HCT116 (cell line): ENCODE measurements at regions not wholly inside any gene's neighbourhood (a gene's known extent, or its start where the extent isn't known, plus 50 kb on each side); places are given as distances from the start of the nearest gene placed in this dataset.

Source experiments
- CBX3 ChIP-seq: IDR thresholded peaks from 2 replicates; pipeline ENCODE4 v1.6.1; 2012; ENCODE audit warnings: low read depth
- EZH2phosphoT487 ChIP-seq: fragments of 200-600 bp; IDR thresholded peaks from 2 replicates; pipeline ENCODE4 v1.6.1; 2018; ENCODE audit warnings: antibody characterized with exemption, borderline replicate concordance
- POLR2A ChIP-seq: IDR thresholded peaks from 2 replicates; pipeline ENCODE4 v1.7.0; 2011; ENCODE audit warnings: borderline replicate concordance; ENCODE audit not compliant: insufficient read depth, insufficient read length; ENCODE audit errors: extremely low read depth
- POLR2AphosphoS5 ChIP-seq: IDR thresholded peaks from 2 replicates; pipeline ENCODE4 v1.6.1; 2011; ENCODE audit warnings: mild to moderate bottlenecking, low read depth, low read length, moderate library complexity
- RAD21 ChIP-seq: IDR thresholded peaks from 2 replicates; pipeline ENCODE4 v1.6.1; 2012; ENCODE audit warnings: low read depth, mild to moderate bottlenecking
- SIN3A ChIP-seq: IDR thresholded peaks from 2 replicates; pipeline ENCODE4 v1.6.1; 2012; ENCODE audit warnings: low read depth
- YY1 ChIP-seq: IDR thresholded peaks from 2 replicates; pipeline ENCODE4 v1.6.1; 2011; ENCODE audit warnings: low read length, low read depth, moderate library complexity, mild to moderate bottlenecking; ENCODE audit not compliant: insufficient replicate concordance; ENCODE audit errors: extremely low read depth
- TF ChIP-seq, protein P1 (sequence below), 3 experiments: fragments of 200-600 bp in 1 of 3; sonication (generic) in 1 of 3; IDR thresholded peaks in 2 of 3; conservative IDR thresholded peaks in 1 of 3; 2 replicates each; pipeline ENCODE4 v1.5.1; 2012 to 2017; ENCODE audit warnings: low read depth in 2 of 3, low read length in 2 of 3, antibody characterized with exemption in 1 of 3, borderline replicate concordance in 1 of 3, control low read depth in 1 of 3, mild to moderate bottlenecking in 1 of 3, mixed read lengths in 1 of 3, mixed run types in 1 of 3, moderate library complexity in 1 of 3; ENCODE audit not compliant: insufficient read depth in 1 of 3
- TF ChIP-seq, protein P2 (sequence below): IDR thresholded peaks from 2 replicates; pipeline ENCODE4 v1.6.1; 2012; ENCODE audit warnings: low read depth

DNA sequence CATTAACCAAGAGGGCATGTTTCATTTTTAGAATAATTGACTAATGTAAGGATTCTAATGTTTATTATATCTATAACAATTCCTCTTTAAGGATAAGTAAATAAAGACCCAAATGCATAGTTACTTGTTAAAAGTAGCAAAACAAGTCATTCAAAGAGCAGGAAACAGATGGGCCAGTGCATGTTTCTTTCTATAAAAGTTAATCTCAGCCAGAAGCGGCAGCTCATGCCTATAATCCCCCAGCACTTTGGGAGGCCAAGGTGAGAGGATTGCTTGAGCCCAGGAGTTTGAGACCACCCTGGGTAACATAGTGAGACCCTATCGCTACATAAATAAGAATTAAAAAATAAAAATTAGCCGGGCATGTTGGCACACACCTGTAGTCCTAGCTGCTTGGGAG is 391.0 kb upstream of the RGS6 start:
- TF ChIP-seq EZH2phosphoT487 = no peak
- TF ChIP-seq, protein P1, sequence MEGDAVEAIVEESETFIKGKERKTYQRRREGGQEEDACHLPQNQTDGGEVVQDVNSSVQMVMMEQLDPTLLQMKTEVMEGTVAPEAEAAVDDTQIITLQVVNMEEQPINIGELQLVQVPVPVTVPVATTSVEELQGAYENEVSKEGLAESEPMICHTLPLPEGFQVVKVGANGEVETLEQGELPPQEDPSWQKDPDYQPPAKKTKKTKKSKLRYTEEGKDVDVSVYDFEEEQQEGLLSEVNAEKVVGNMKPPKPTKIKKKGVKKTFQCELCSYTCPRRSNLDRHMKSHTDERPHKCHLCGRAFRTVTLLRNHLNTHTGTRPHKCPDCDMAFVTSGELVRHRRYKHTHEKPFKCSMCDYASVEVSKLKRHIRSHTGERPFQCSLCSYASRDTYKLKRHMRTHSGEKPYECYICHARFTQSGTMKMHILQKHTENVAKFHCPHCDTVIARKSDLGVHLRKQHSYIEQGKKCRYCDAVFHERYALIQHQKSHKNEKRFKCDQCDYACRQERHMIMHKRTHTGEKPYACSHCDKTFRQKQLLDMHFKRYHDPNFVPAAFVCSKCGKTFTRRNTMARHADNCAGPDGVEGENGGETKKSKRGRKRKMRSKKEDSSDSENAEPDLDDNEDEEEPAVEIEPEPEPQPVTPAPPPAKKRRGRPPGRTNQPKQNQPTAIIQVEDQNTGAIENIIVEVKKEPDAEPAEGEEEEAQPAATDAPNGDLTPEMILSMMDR (IDR thresholded peaks at IDR 0.05 in 2 of 3, conservative IDR thresholded peaks at IDR 0.05 in 1 of 3; ENCODE audit: borderline replicate concordance in 1 of 3, insufficient read depth in 1 of 3, low read depth in 2 of 3, low read length in 2 of 3) = no peak
- no peak for TF ChIP-seq CBX3
- no peak for TF ChIP-seq SIN3A
- no peak for TF ChIP-seq RAD21
- TF ChIP-seq, protein P2, sequence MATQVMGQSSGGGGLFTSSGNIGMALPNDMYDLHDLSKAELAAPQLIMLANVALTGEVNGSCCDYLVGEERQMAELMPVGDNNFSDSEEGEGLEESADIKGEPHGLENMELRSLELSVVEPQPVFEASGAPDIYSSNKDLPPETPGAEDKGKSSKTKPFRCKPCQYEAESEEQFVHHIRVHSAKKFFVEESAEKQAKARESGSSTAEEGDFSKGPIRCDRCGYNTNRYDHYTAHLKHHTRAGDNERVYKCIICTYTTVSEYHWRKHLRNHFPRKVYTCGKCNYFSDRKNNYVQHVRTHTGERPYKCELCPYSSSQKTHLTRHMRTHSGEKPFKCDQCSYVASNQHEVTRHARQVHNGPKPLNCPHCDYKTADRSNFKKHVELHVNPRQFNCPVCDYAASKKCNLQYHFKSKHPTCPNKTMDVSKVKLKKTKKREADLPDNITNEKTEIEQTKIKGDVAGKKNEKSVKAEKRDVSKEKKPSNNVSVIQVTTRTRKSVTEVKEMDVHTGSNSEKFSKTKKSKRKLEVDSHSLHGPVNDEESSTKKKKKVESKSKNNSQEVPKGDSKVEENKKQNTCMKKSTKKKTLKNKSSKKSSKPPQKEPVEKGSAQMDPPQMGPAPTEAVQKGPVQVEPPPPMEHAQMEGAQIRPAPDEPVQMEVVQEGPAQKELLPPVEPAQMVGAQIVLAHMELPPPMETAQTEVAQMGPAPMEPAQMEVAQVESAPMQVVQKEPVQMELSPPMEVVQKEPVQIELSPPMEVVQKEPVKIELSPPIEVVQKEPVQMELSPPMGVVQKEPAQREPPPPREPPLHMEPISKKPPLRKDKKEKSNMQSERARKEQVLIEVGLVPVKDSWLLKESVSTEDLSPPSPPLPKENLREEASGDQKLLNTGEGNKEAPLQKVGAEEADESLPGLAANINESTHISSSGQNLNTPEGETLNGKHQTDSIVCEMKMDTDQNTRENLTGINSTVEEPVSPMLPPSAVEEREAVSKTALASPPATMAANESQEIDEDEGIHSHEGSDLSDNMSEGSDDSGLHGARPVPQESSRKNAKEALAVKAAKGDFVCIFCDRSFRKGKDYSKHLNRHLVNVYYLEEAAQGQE = no peak
- no peak for TF ChIP-seq POLR2AphosphoS5
- no peak for TF ChIP-seq YY1
- TF ChIP-seq POLR2A = no peak
